ENCODE measurements at regions not wholly inside any gene's neighbourhood (a gene's known extent, or its start where the extent isn't known, plus 50 kb on each side); places are given as distances from the start of the nearest gene placed in this dataset.
A peak's percentile ranks its signal among the peaks of the same experiment; 100 is the strongest.

- Mint-ChIP-seq H3K36me3 (ENCODE audit: unreplicated experiment) (no peaks in the 10 kb centered on the region), H3K4me1 (ENCODE audit: unreplicated experiment) (peaks cover 16% of the 10 kb centered on the region), H3K4me3 (ENCODE audit: unreplicated experiment) (no peak overlapping the region), H3K27me3 (ENCODE audit: unreplicated experiment) (peaks cover 14% of the 10 kb centered on the region), H3K9me3 (ENCODE audit: unreplicated experiment) (no peaks in the 10 kb centered on the region), H3K27ac (ENCODE audit: unreplicated experiment) (no peak overlapping the region)
- peak; percentile 57 for DNase-seq (ENCODE audit: extremely low spot score, unreplicated experiment)
- TF ChIP-seq CTCF (IDR thresholded peaks at IDR 0.05), result no peak
Observed at GRCh38 chr2:587087-587960, 89.9 kb downstream of the TMEM18 start.

GRCh38 chr2:586641-587076 lies 90.5 kb downstream of the TMEM18 start:
- no peaks in the 10 kb centered on the region for H3K9me3 Mint-ChIP-seq (ENCODE audit: unreplicated experiment)
- H3K4me1 Mint-ChIP-seq (ENCODE audit: unreplicated experiment), result peaks cover 16% of the 10 kb centered on the region
- H3K36me3 Mint-ChIP-seq (ENCODE audit: unreplicated experiment), result no peaks in the 10 kb centered on the region
- H3K27ac Mint-ChIP-seq (ENCODE audit: unreplicated experiment), result no peak overlapping the region
- TF ChIP-seq CTCF (IDR thresholded peaks at IDR 0.05), result no peak
- H3K4me3 Mint-ChIP-seq (ENCODE audit: unreplicated experiment), result no peak overlapping the region
- peak; percentile 42 for DNase-seq (ENCODE audit: extremely low spot score, unreplicated experiment)
- peaks cover 14% of the 10 kb centered on the region for H3K27me3 Mint-ChIP-seq (ENCODE audit: unreplicated experiment)

DNA sequence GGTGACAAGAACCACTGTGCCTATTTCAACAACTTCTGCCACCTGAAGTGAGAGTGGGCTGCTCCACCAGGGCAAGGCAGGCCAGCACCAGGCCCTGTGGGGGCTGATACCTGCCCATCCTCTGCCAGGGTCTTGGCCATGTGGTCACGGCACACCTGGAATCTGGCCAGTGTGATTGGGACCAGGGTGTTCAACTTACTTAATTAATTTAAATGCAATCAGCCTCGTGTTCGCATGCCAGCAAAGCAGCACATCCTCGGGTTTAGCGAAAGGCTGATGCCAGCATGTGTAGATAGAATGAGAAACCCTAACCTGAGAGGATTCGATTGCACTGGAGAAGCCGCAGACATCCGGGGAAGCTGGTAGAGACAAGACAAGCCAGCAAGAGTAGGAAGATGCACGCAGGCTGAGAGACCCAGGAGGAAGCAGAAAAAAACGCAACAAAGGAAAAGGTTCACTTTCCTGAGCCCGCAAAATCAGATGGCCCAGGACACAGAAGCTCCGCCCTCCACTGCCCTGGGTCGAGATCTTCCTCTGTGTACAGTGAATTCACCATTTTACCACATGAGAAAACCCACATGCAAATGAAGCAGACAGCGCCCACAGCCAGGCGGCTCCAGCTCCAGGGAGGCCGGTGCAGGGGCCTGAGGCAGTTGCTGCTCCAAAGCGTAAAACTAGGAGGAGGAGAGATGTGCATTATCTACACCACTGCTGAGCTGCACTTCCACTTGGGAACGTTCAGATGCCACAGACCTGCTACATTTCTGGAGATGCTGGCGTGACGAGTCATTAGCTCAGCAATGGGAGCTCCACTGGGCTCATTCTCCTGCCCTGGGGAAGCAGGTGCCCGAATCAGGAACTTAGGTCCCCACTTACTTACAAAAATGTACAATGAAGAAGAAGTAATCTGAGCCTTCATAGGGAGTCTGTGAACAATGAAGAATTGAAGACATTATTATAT lies 92.1 kb downstream of the TMEM18 start:
- Mint-ChIP-seq H3K4me3 (ENCODE audit: unreplicated experiment) (no peak overlapping the region), H3K27me3 (ENCODE audit: unreplicated experiment) (peaks cover 7% of the 10 kb centered on the region), H3K27ac (ENCODE audit: unreplicated experiment) (no peak overlapping the region), H3K4me1 (ENCODE audit: unreplicated experiment) (peaks cover 16% of the 10 kb centered on the region), H3K36me3 (ENCODE audit: unreplicated experiment) (no peaks in the 10 kb centered on the region), H3K9me3 (ENCODE audit: unreplicated experiment) (no peaks in the 10 kb centered on the region)
- DNase-seq (ENCODE audit: extremely low spot score, unreplicated experiment), result no peak
- no peak for TF ChIP-seq CTCF (IDR thresholded peaks at IDR 0.05)

- peaks cover 3% of the 10 kb centered on the region for H3K27me3 Mint-ChIP-seq (ENCODE audit: unreplicated experiment)
- DNase-seq (ENCODE audit: extremely low spot score, unreplicated experiment), result no peak
- no peak for TF ChIP-seq CTCF (IDR thresholded peaks at IDR 0.05)
- no peak overlapping the region for H3K4me3 Mint-ChIP-seq (ENCODE audit: unreplicated experiment)
- H3K9me3 Mint-ChIP-seq (ENCODE audit: unreplicated experiment), result no peaks in the 10 kb centered on the region
- no peaks in the 10 kb centered on the region for H3K36me3 Mint-ChIP-seq (ENCODE audit: unreplicated experiment)
- H3K27ac Mint-ChIP-seq (ENCODE audit: unreplicated experiment), result no peak overlapping the region
- peaks cover 20% of the 10 kb centered on the region for H3K4me1 Mint-ChIP-seq (ENCODE audit: unreplicated experiment)
Observed at GRCh38 chr2:583666-584065, 93.5 kb downstream of the TMEM18 start.
